HL-60 (cell line): ENCODE measurements at regions not wholly inside any gene's neighbourhood (a gene's known extent, or its start where the extent isn't known, plus 50 kb on each side); places are given as distances from the start of the nearest gene placed in this dataset.

Experiments
- DNase-seq, 2 experiments: peaks; one replicate each; pipeline ENCODE4 v3.0.0-alpha.2; 2010 to 2020; ENCODE audit warnings: low read depth in 1 of 2, low spot score in 1 of 2
- H3K27ac ChIP-seq: fragments of 250-450 bp; sonication (Bioruptor Pico); replicated peaks from 2 replicates; pipeline ENCODE4 v1.5.1; 2020; ENCODE audit warnings: mild to moderate bottlenecking, moderate library complexity
- H3K27me3 ChIP-seq: fragments of 250-450 bp; sonication (Bioruptor Pico); 2 replicates; pipeline ENCODE4 v1.5.1; 2021; ENCODE audit warnings: mild to moderate bottlenecking, moderate library complexity; ENCODE audit not compliant: insufficient read depth, poor library complexity, severe bottlenecking
- H3K4me3 ChIP-seq: replicated peaks from 2 replicates; pipeline ENCODE4 v1.5.1; 2011; ENCODE audit warnings: mild to moderate bottlenecking, control low read depth, low read length; ENCODE audit not compliant: insufficient read depth
- CTCF ChIP-seq: IDR thresholded peaks from one replicate; pipeline ENCODE4 v1.5.1; 2011; ENCODE audit warnings: low read length, control low read depth, inconsistent platforms; ENCODE audit not compliant: insufficient read depth
- GABPA ChIP-seq: IDR thresholded peaks from 2 replicates; pipeline ENCODE4 v1.6.1; 2012; ENCODE audit warnings: low read depth
- POLR2AphosphoS5 ChIP-seq: IDR thresholded peaks from 2 replicates; pipeline ENCODE4 v1.6.1; 2012; ENCODE audit warnings: low read depth
- REST ChIP-seq: IDR thresholded peaks from 2 replicates; pipeline ENCODE4 v1.6.1; 2012; ENCODE audit warnings: low read depth; ENCODE audit not compliant: insufficient replicate concordance
- SPI1 ChIP-seq: IDR thresholded peaks from 2 replicates; pipeline ENCODE4 v1.6.1; 2012; ENCODE audit warnings: low read depth, mild to moderate bottlenecking, borderline replicate concordance

- Histone ChIP-seq H3K27ac (no peak overlapping the region), H3K27me3 (no peaks in the 10 kb centered on the region), H3K4me3 (no peak overlapping the region)
- TF ChIP-seq SPI1 (no peak), GABPA (no peak), REST (no peak), POLR2AphosphoS5 (no peak), CTCF (no peak)
- no peak for DNase-seq
Measured at GRCh38 chr18:25927830-25928229, 162.6 kb downstream of the SS18 start.

- H3K27me3 ChIP-seq, result no peaks in the 10 kb centered on the region
- H3K4me3 ChIP-seq, result no peak overlapping the region
- peak; percentile 88 for TF ChIP-seq SPI1
- TF ChIP-seq GABPA, result no peak
- H3K27ac ChIP-seq, result no peak overlapping the region
- DNase-seq, result no peak
Measured at GRCh38 chr18:25923193-25923592, 167.2 kb downstream of the SS18 start.

- DNase-seq, result peak; percentile 36 to 79
- TF ChIP-seq GABPA (no peak), CTCF (peak; percentile 94)
Measured at GRCh38 chr18:25921677-25922421, 168.6 kb downstream of the SS18 start.

GRCh38 chr18:25915907-25916306 is 174.5 kb downstream of the SS18 start:
- no peak for DNase-seq
- TF ChIP-seq GABPA (no peak), SPI1 (no peak), POLR2AphosphoS5 (no peak)

More at GRCh38 chr18:25921677-25922421, 168.6 kb downstream of the SS18 start:
- H3K4me3 ChIP-seq, result no peak overlapping the region
- no peaks in the 10 kb centered on the region for H3K27me3 ChIP-seq
- no peak overlapping the region for H3K27ac ChIP-seq

GRCh38 chr18:25898965-25899364 is 191.4 kb downstream of the SS18 start:
- Histone ChIP-seq H3K27me3 (peaks cover 5% of the 10 kb centered on the region), H3K27ac (no peak overlapping the region), H3K4me3 (no peak overlapping the region)
- TF ChIP-seq CTCF (no peak), REST (no peak), POLR2AphosphoS5 (no peak), SPI1 (no peak), GABPA (no peak)
- DNase-seq, result no peak

More at GRCh38 chr18:25915907-25916306, 174.5 kb downstream of the SS18 start:
- Histone ChIP-seq H3K27ac (no peak overlapping the region), H3K4me3 (no peak overlapping the region), H3K27me3 (no peaks in the 10 kb centered on the region)
